SK-N-SH (cell line): ENCODE measurements at regions not wholly inside any gene's neighbourhood (a gene's known extent, or its start where the extent isn't known, plus 50 kb on each side); places are given as distances from the start of the nearest gene placed in this dataset.

Experiments
- CTCF ChIA-PET: fragments of 300-600, 350-600 bp; formaldehyde crosslinking; extraction: SDS; loops from one replicate; lab custom pipeline; 2021; lab: Yijun Ruan, JAX
- POLR2A ChIA-PET: fragments of 350-600 bp; sonication (Branson Sonifier 250); formaldehyde crosslinking; extraction: SDS; loops from one replicate; lab custom pipeline; 2020; ENCODE audit warnings: antibody characterized with exemption, inconsistent platforms; lab: Yijun Ruan, JAX
- DNase-seq: peaks from one replicate; pipeline ENCODE4 v3.0.0; 2012
- H2AFZ ChIP-seq: fragments of 200-600 bp; sonication (generic); 2 replicates; pipeline ENCODE4 v1.8.1; 2016; ENCODE audit warnings: antibody characterized with exemption, mild to moderate bottlenecking, low read depth
- H3F3A ChIP-seq: fragments of 200-600 bp; sonication (generic); replicated peaks from 2 replicates; pipeline ENCODE3; 2016; ENCODE audit warnings: antibody characterized with exemption, mild to moderate bottlenecking; ENCODE audit not compliant: insufficient read depth
- H3K27ac ChIP-seq, 2 experiments: fragments of 200-500 bp in 1 of 2; fragments of 200-600 bp in 1 of 2; sonication (Bioruptor generic) in 1 of 2; sonication (generic), shearing (Covaris generic) in 1 of 2; 2 replicates each; pipeline versions ENCODE4 v1.5.1 to v1.6.1; 2014 to 2016; ENCODE audit warnings: low read depth in 2 of 2, inconsistent platforms in 1 of 2, low read length in 1 of 2, mild to moderate bottlenecking in 1 of 2, mixed read lengths in 1 of 2
- H3K27me3 ChIP-seq: fragments of 200-600 bp; sonication (generic), shearing (Covaris generic); 2 replicates; pipeline ENCODE4 v1.6.1; 2016; ENCODE audit warnings: mixed run types; ENCODE audit not compliant: insufficient read depth
- H3K36me3 ChIP-seq, 2 experiments: fragments of 200-500 bp in 1 of 2; fragments of 200-600 bp in 1 of 2; sonication (Bioruptor generic) in 1 of 2; sonication (generic) in 1 of 2; replicated peaks in 1 of 2; 2 replicates each; pipeline versions ENCODE3 to v1.5.1; 2014 to 2016; ENCODE audit warnings: low read length in 1 of 2, mild to moderate bottlenecking in 1 of 2; ENCODE audit not compliant: insufficient read depth in 2 of 2, control insufficient read depth in 1 of 2
- H3K4me1 ChIP-seq, 2 experiments: fragments of 200-500 bp in 1 of 2; fragments of 200-600 bp in 1 of 2; sonication (Bioruptor generic) in 1 of 2; sonication (generic), shearing (Covaris generic) in 1 of 2; 2 replicates each; pipeline versions ENCODE4 v1.5.1 to v1.6.1; 2014 to 2016; ENCODE audit warnings: low read depth in 1 of 2, low read length in 1 of 2, mixed run types in 1 of 2; ENCODE audit not compliant: insufficient read depth in 2 of 2, control insufficient read depth in 1 of 2
- H3K4me2 ChIP-seq: fragments of 200-600 bp; sonication (generic), shearing (Covaris generic); 2 replicates; pipeline ENCODE4 v1.6.1; 2017; ENCODE audit warnings: mixed run types
- H3K4me3 ChIP-seq, 2 experiments: fragments of 200-500 bp in 1 of 2; fragments of 200-600 bp in 1 of 2; sonication (Bioruptor generic) in 1 of 2; sonication (generic), shearing (Covaris generic) in 1 of 2; 2 replicates each; pipeline versions ENCODE4 v1.5.1 to v1.8.1; 2014 to 2016; ENCODE audit warnings: low read depth in 2 of 2, inconsistent platforms in 1 of 2, low read length in 1 of 2, mild to moderate bottlenecking in 1 of 2, mixed read lengths in 1 of 2, moderate library complexity in 1 of 2
- H3K79me2 ChIP-seq: fragments of 200-600 bp; sonication (generic); 2 replicates; pipeline ENCODE4 v1.8.1; 2017; ENCODE audit warnings: mild to moderate bottlenecking; ENCODE audit not compliant: insufficient read depth
- H3K9ac ChIP-seq: fragments of 200-600 bp; sonication (generic); 2 replicates; pipeline ENCODE4 v1.6.1; 2017; ENCODE audit warnings: mixed run types
- H3K9me2 ChIP-seq: fragments of 200-600 bp; sonication (generic); 2 replicates; pipeline ENCODE4 v1.6.1; 2017; ENCODE audit warnings: mixed run types
- H3K9me3 ChIP-seq: fragments of 200-600 bp; sonication (generic); 2 replicates; pipeline ENCODE4 v1.6.1; 2017; ENCODE audit warnings: mixed run types, mild to moderate bottlenecking, moderate library complexity
- H4K20me1 ChIP-seq: fragments of 200-600 bp; sonication (generic); 2 replicates; pipeline ENCODE4 v1.6.1; 2017; ENCODE audit warnings: mild to moderate bottlenecking, mixed run types; ENCODE audit not compliant: insufficient read depth
- CHD2 ChIP-seq: fragments of 150-350 bp; IDR thresholded peaks from 2 replicates; pipeline ENCODE4 v1.6.1; 2018; ENCODE audit warnings: low read length; ENCODE audit not compliant: partially characterized antibody
- CTCF ChIP-seq: fragments of 200-600 bp; sonication (generic); IDR thresholded peaks from 2 replicates; pipeline ENCODE4 v1.6.1; 2017; ENCODE audit warnings: antibody characterized with exemption, mild to moderate bottlenecking, moderate library complexity
- EP300 ChIP-seq, 2 experiments: IDR thresholded peaks; 2 replicates each; pipeline versions ENCODE4 v1.4.0 to v1.6.1; 2012; ENCODE audit warnings: borderline replicate concordance in 1 of 2, low read depth in 1 of 2, low read length in 1 of 2
- FOSL2 ChIP-seq: IDR thresholded peaks from 2 replicates; pipeline ENCODE4 v1.4.0; 2012; ENCODE audit warnings: low read depth, mild to moderate bottlenecking, moderate library complexity, borderline replicate concordance
- JUND ChIP-seq: IDR thresholded peaks from 2 replicates; pipeline ENCODE4 v1.4.0; 2012
- PBX3 ChIP-seq: IDR thresholded peaks from 2 replicates; pipeline ENCODE4; 2012
- RAD21 ChIP-seq: IDR thresholded peaks from 2 replicates; pipeline ENCODE4 v1.6.1; 2012; ENCODE audit warnings: mild to moderate bottlenecking, low read length
- REST ChIP-seq: IDR thresholded peaks from 2 replicates; pipeline ENCODE4 v1.6.1; 2012; ENCODE audit warnings: mild to moderate bottlenecking, low read depth, low read length, moderate library complexity
- RFX5 ChIP-seq: IDR thresholded peaks from 2 replicates; pipeline ENCODE4 v1.6.1; 2012; ENCODE audit warnings: mild to moderate bottlenecking, improper control_type of control experiment, low read length
- TCF12 ChIP-seq: IDR thresholded peaks from 2 replicates; pipeline ENCODE4 v1.4.0; 2012
- USF1 ChIP-seq: IDR thresholded peaks from 2 replicates; pipeline ENCODE4 v1.4.0; 2012; ENCODE audit warnings: low read depth, borderline replicate concordance
- USF2 ChIP-seq: fragments of 150-350 bp; IDR thresholded peaks from 2 replicates; pipeline ENCODE4 v1.6.1; 2017; ENCODE audit warnings: antibody characterized with exemption, low read length, low read depth, borderline replicate concordance
- ZBTB33 ChIP-seq: IDR thresholded peaks from 2 replicates; pipeline ENCODE4 v1.4.0; 2012; ENCODE audit warnings: low read depth, borderline replicate concordance

- Histone ChIP-seq H3K4me1 (no peaks in the 10 kb centered on the region), H4K20me1 (no peaks in the 10 kb centered on the region), H3K36me3 (no peaks in the 10 kb centered on the region), H3K79me2 (no peaks in the 10 kb centered on the region), H3K9ac (no peak overlapping the region), H3F3A (no peaks in the 10 kb centered on the region), H3K4me2 (no peak overlapping the region), H3K27ac (no peak overlapping the region), H2AFZ (no peak overlapping the region), H3K4me3 (no peak overlapping the region), H3K9me3 (no peaks in the 10 kb centered on the region), H3K27me3 (no peaks in the 10 kb centered on the region), H3K9me2 (no peaks in the 10 kb centered on the region)
- ChIA-PET CTCF (interaction anchor here (1.4 to 1.5 kb wide), 2 partner anchors 9 to 22 kb away, joined by 3 to 4 read pairs; no protein-coding TSS in a partner anchor), POLR2A (no interaction called here)
- no peak for DNase-seq
- no peak for TF ChIP-seq USF2
- no peak for TF ChIP-seq RFX5
- no peak for TF ChIP-seq ZBTB33
- TF ChIP-seq EP300 (IDR thresholded peaks at IDR 0.05; ENCODE audit: borderline replicate concordance in 1 of 2, low read depth in 1 of 2, low read length in 1 of 2), result no peak
- no peak for TF ChIP-seq CTCF
- no peak for TF ChIP-seq PBX3
- no peak for TF ChIP-seq FOSL2
- no peak for TF ChIP-seq JUND
- TF ChIP-seq TCF12, result no peak
- TF ChIP-seq REST, result no peak
- no peak for TF ChIP-seq CHD2
- TF ChIP-seq RAD21, result no peak
- no peak for TF ChIP-seq USF1
These were observed 712.6 kb upstream of the GBE1 start for GRCh38 chr3:82473864-82474541.
